ENCODE measurements at regions not wholly inside any gene's neighbourhood (a gene's known extent, or its start where the extent isn't known, plus 50 kb on each side); places are given as distances from the start of the nearest gene placed in this dataset.

GRCh38 chr16:6714510-6714909, 618.1 kb upstream of the RBFOX1 start:
- no peak for TF ChIP-seq YY1 (IDR thresholded peaks at IDR 0.05; ENCODE audit: insufficient read depth, insufficient read length)
- no peak for TF ChIP-seq ZNF274 (IDR thresholded peaks at IDR 0.05; ENCODE audit: low read depth, low read length)
